OCI-LY1 (cell line): ENCODE measurements at regions not wholly inside any gene's neighbourhood (a gene's known extent, or its start where the extent isn't known, plus 50 kb on each side); places are given as distances from the start of the nearest gene placed in this dataset.

Experiments used
- H2AFZ ChIP-seq: fragments of 200-600 bp; sonication (generic), shearing (Covaris generic); 2 replicates; pipeline ENCODE4 v1.6.0; 2014; ENCODE audit warnings: antibody characterized with exemption, mild to moderate bottlenecking, low read length
- H3F3A ChIP-seq: fragments of 200-600 bp; sonication (generic), shearing (Covaris generic); 2 replicates; pipeline ENCODE4 v1.6.0; 2014; ENCODE audit warnings: mild to moderate bottlenecking, antibody characterized with exemption, low read length, moderate library complexity; ENCODE audit not compliant: insufficient read depth
- H3K27ac ChIP-seq: fragments of 200-600 bp; sonication (generic); 2 replicates; pipeline ENCODE4 v1.5.1; 2014; ENCODE audit warnings: low read length, mixed run types, mild to moderate bottlenecking, low read depth; ENCODE audit not compliant: poor library complexity, severe bottlenecking
- H3K27me3 ChIP-seq: fragments of 200-600 bp; sonication (generic); 2 replicates; pipeline ENCODE4 v1.6.0; 2014; ENCODE audit warnings: antibody characterized with exemption, mild to moderate bottlenecking, low read length, moderate library complexity; ENCODE audit not compliant: insufficient read depth
- H3K36me3 ChIP-seq: fragments of 200-600 bp; sonication (generic); 2 replicates; pipeline ENCODE4 v1.6.1; 2014; ENCODE audit warnings: mild to moderate bottlenecking, antibody characterized with exemption, low read length, moderate library complexity, mixed read lengths; ENCODE audit not compliant: insufficient read depth
- H3K4me1 ChIP-seq: fragments of 200-600 bp; sonication (generic); 2 replicates; pipeline ENCODE4 v1.5.1; 2014; ENCODE audit warnings: mild to moderate bottlenecking, low read length, moderate library complexity; ENCODE audit not compliant: insufficient read depth, severe bottlenecking
- H3K4me2 ChIP-seq: fragments of 200-600 bp; sonication (generic), shearing (Covaris generic); 2 replicates; pipeline ENCODE4 v1.6.1; 2014; ENCODE audit warnings: low read length
- H3K4me3 ChIP-seq: fragments of 200-600 bp; sonication (generic); 2 replicates; pipeline ENCODE4 v1.5.1; 2014; ENCODE audit warnings: low read length, low read depth, mild to moderate bottlenecking, mixed read lengths; ENCODE audit not compliant: poor library complexity, severe bottlenecking
- H3K79me2 ChIP-seq: fragments of 200-600 bp; shearing (Covaris generic); 2 replicates; pipeline ENCODE4 v1.6.1; 2016; ENCODE audit warnings: mixed run types, low read length, mixed read lengths; ENCODE audit not compliant: insufficient read depth
- H3K9ac ChIP-seq: fragments of 200-600 bp; sonication (generic), shearing (Covaris generic); 2 replicates; pipeline ENCODE4 v1.6.1; 2014; ENCODE audit warnings: mild to moderate bottlenecking, low read length, mixed read lengths
- H3K9me2 ChIP-seq: fragments of 200-600 bp; sonication (generic), shearing (Covaris generic); 2 replicates; pipeline ENCODE4 v1.6.1; 2014; ENCODE audit warnings: low read depth, mild to moderate bottlenecking, low read length, mixed read lengths
- H3K9me3 ChIP-seq: fragments of 200-600 bp; shearing (Covaris generic); 2 replicates; pipeline ENCODE4 v1.6.1; 2014; ENCODE audit warnings: low read length, mixed read lengths
- H4K20me1 ChIP-seq: fragments of 200-600 bp; sonication (generic), shearing (Covaris generic); 2 replicates; pipeline ENCODE4 v1.6.0; 2016; ENCODE audit warnings: mild to moderate bottlenecking, low read length; ENCODE audit not compliant: insufficient read depth
- EZH2 ChIP-seq: fragments of 200-600 bp; sonication (generic), shearing (Covaris generic); IDR thresholded peaks from 2 replicates; pipeline ENCODE4 v1.8.0; 2017; ENCODE audit warnings: borderline replicate concordance, mixed run types, mild to moderate bottlenecking, antibody characterized with exemption, low read length, moderate library complexity, mixed read lengths
- TF ChIP-seq, protein P1 (sequence below): fragments of 200-600 bp; sonication (generic), shearing (Covaris generic); IDR thresholded peaks from 2 replicates; pipeline ENCODE4 v1.5.1; 2017; ENCODE audit warnings: mild to moderate bottlenecking, antibody characterized with exemption, low read length, moderate library complexity, mixed read lengths

DNA sequence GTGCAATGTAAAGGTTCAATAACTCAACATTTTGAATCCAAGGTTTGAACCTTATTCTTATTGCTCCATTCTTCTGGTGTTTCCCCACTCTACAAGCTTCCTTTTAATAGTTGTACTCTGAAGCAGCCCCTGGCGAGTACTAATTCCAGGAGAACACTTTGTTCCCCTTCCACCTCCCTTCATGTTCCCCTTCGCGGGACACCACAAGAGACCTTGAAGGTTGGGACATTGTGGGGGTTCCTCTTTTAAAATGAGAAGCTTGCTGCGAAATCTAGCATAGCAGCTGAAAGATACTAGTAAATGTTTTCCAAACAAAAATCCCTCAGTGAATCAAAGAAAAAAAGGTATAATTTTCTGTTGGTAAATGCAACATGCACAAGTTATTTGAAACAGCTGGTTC lies 626.3 kb upstream of the LRRC4C start:
- no peak overlapping the region for H3K27ac ChIP-seq

DNA sequence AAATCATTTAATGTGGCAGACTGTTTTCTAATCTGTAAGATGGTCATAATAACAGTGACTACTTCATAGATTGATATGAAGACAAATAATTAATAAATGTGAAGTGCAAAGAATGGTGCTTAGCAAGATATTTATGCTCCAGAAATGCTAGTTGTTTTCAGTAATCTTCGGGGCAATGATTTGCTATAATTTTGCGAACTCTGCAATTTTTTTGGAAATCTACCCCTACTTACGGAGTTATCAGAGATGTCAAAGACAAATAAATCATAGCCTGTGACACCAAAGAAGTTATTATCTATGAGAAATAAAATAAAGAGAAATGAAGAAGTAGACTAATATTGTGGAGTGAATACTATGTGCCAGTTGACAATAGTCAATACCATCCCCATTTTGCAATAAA lies 634.1 kb upstream of the LRRC4C start:
- no peaks in the 10 kb centered on the region for H3K79me2 ChIP-seq
- no peaks in the 10 kb centered on the region for H3K4me1 ChIP-seq
- no peaks in the 10 kb centered on the region for H3F3A ChIP-seq
- H3K9me3 ChIP-seq, result no peaks in the 10 kb centered on the region
- no peaks in the 10 kb centered on the region for H3K9me2 ChIP-seq
- no peaks in the 10 kb centered on the region for H3K27me3 ChIP-seq
- H4K20me1 ChIP-seq, result no peaks in the 10 kb centered on the region
- H2AFZ ChIP-seq, result no peak overlapping the region
- no peak overlapping the region for H3K27ac ChIP-seq
- no peak overlapping the region for H3K4me3 ChIP-seq
- H3K9ac ChIP-seq, result no peak overlapping the region
- no peak overlapping the region for H3K4me2 ChIP-seq
- H3K36me3 ChIP-seq, result no peaks in the 10 kb centered on the region
- no peak for TF ChIP-seq EZH2
- TF ChIP-seq, protein P1, sequence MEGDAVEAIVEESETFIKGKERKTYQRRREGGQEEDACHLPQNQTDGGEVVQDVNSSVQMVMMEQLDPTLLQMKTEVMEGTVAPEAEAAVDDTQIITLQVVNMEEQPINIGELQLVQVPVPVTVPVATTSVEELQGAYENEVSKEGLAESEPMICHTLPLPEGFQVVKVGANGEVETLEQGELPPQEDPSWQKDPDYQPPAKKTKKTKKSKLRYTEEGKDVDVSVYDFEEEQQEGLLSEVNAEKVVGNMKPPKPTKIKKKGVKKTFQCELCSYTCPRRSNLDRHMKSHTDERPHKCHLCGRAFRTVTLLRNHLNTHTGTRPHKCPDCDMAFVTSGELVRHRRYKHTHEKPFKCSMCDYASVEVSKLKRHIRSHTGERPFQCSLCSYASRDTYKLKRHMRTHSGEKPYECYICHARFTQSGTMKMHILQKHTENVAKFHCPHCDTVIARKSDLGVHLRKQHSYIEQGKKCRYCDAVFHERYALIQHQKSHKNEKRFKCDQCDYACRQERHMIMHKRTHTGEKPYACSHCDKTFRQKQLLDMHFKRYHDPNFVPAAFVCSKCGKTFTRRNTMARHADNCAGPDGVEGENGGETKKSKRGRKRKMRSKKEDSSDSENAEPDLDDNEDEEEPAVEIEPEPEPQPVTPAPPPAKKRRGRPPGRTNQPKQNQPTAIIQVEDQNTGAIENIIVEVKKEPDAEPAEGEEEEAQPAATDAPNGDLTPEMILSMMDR, result no peak

More for the DNA sequence above, 626.3 kb upstream of the LRRC4C start:
- no peak overlapping the region for H3K4me3 ChIP-seq
- no peaks in the 10 kb centered on the region for H3K79me2 ChIP-seq
- H3F3A ChIP-seq, result no peaks in the 10 kb centered on the region
- H3K4me2 ChIP-seq, result no peak overlapping the region
- no peaks in the 10 kb centered on the region for H3K36me3 ChIP-seq
- H3K27me3 ChIP-seq, result no peaks in the 10 kb centered on the region
- TF ChIP-seq, protein P1, result no peak
- no peak for TF ChIP-seq EZH2
- H3K4me1 ChIP-seq, result no peaks in the 10 kb centered on the region
- no peaks in the 10 kb centered on the region for H3K9me3 ChIP-seq
- H3K9ac ChIP-seq, result no peak overlapping the region
- H4K20me1 ChIP-seq, result no peaks in the 10 kb centered on the region
- H3K9me2 ChIP-seq, result no peaks in the 10 kb centered on the region
- H2AFZ ChIP-seq, result no peak overlapping the region

DNA sequence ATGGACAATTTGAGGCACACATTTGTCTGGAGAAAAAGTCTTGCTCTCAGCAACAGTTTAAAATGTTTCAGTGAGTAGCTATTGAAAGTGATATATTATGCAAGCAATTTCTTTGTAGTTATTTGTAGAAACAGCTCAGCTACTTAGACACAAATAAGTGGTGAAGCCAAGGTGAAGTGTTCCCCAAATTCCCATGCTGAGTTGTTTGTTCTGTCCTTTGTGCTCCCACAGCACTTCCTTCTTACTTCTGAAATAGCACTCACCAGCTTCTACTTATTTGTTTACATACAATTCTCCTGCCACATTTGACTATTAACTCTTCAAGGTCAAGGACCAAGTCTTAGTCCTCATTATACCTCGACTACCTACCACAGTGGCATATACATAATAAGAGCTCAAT lies 638.6 kb upstream of the LRRC4C start:
- Histone ChIP-seq H3F3A (no peaks in the 10 kb centered on the region), H3K27ac (no peak overlapping the region), H3K4me3 (no peak overlapping the region), H3K9me2 (no peaks in the 10 kb centered on the region), H3K79me2 (no peaks in the 10 kb centered on the region), H3K27me3 (no peaks in the 10 kb centered on the region), H3K36me3 (no peaks in the 10 kb centered on the region), H3K9ac (no peak overlapping the region), H4K20me1 (no peaks in the 10 kb centered on the region), H3K4me2 (no peak overlapping the region), H2AFZ (no peak overlapping the region), H3K9me3 (no peaks in the 10 kb centered on the region), H3K4me1 (no peaks in the 10 kb centered on the region)
- TF ChIP-seq, protein P1, result no peak
- no peak for TF ChIP-seq EZH2
